GM12878 (cell line): ENCODE measurements at regions not wholly inside any gene's neighbourhood (a gene's known extent, or its start where the extent isn't known, plus 50 kb on each side); places are given as distances from the start of the nearest gene placed in this dataset.

Experiments
- CREB1 ChIP-seq: IDR thresholded peaks from 2 replicates; pipeline ENCODE4 v1.6.1; 2012; ENCODE audit warnings: low read depth, mild to moderate bottlenecking, inconsistent platforms
- EGR1 ChIP-seq, 2 experiments: IDR thresholded peaks; 1 replicate in 1 of 2; 2 replicates in 1 of 2; pipeline ENCODE4 v1.6.1; 2011 to 2012; ENCODE audit warnings: low read depth in 2 of 2, low read length in 2 of 2, borderline replicate concordance in 1 of 2, mild to moderate bottlenecking in 1 of 2, moderate library complexity in 1 of 2
- EZH2 ChIP-seq: IDR thresholded peaks from 2 replicates; pipeline ENCODE4 v1.6.1; 2012; ENCODE audit warnings: low read depth, mild to moderate bottlenecking, control low read depth, inconsistent platforms, low read length, borderline replicate concordance; ENCODE audit not compliant: control insufficient read depth
- NR2F1 ChIP-seq: fragments of 450-650 bp; conservative IDR thresholded peaks from 2 replicates; pipeline ENCODE4 v1.6.1; 2017; ENCODE audit warnings: mild to moderate bottlenecking
- SREBF2 ChIP-seq: IDR thresholded peaks from 2 replicates; pipeline ENCODE4 v1.6.1; 2012; ENCODE audit warnings: mild to moderate bottlenecking, low read length
- ZSCAN29 ChIP-seq: fragments of 450-650 bp; IDR thresholded peaks from 2 replicates; pipeline ENCODE4 v1.6.1; 2017; ENCODE audit warnings: mild to moderate bottlenecking, moderate library complexity
- TF ChIP-seq, protein P1 (sequence below): IDR thresholded peaks from 2 replicates; pipeline ENCODE4 v1.6.1; 2011; ENCODE audit warnings: borderline replicate concordance, low read depth, mild to moderate bottlenecking, moderate library complexity, low read length; ENCODE audit not compliant: insufficient read depth, poor library complexity, severe bottlenecking

DNA sequence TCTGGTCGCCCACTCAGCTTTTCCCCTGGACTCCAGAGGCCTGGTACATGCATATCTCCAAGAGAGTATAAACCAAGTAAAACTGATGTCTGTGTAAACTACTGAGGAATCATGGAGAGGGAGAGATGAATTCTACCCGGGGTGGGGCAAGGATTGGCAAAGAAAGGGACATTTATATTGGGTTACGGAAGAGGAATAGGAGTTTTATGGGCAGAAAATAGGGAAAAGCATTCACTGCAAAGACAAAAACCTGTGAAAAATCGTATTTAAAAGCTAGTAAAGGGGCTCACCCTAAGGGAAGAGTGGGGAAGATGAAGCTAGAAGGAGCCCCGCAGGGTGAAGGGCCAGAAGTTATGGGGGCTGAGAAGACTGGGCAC lies 248.0 kb upstream of the KLF4 start:
- TF ChIP-seq, protein P1, sequence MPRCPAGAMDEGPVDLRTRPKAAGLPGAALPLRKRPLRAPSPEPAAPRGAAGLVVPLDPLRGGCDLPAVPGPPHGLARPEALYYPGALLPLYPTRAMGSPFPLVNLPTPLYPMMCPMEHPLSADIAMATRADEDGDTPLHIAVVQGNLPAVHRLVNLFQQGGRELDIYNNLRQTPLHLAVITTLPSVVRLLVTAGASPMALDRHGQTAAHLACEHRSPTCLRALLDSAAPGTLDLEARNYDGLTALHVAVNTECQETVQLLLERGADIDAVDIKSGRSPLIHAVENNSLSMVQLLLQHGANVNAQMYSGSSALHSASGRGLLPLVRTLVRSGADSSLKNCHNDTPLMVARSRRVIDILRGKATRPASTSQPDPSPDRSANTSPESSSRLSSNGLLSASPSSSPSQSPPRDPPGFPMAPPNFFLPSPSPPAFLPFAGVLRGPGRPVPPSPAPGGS: no peak
- TF ChIP-seq CREB1: no peak
- no peak for TF ChIP-seq EGR1 (IDR thresholded peaks at IDR 0.05; ENCODE audit: borderline replicate concordance in 1 of 2, low read depth in 2 of 2, low read length in 2 of 2)
- no peak for TF ChIP-seq ZSCAN29
- TF ChIP-seq NR2F1: no peak
- TF ChIP-seq EZH2: no peak
- TF ChIP-seq SREBF2: no peak
